ENCODE measurements at regions not wholly inside any gene's neighbourhood (a gene's known extent, or its start where the extent isn't known, plus 50 kb on each side); places are given as distances from the start of the nearest gene placed in this dataset.

DNA sequence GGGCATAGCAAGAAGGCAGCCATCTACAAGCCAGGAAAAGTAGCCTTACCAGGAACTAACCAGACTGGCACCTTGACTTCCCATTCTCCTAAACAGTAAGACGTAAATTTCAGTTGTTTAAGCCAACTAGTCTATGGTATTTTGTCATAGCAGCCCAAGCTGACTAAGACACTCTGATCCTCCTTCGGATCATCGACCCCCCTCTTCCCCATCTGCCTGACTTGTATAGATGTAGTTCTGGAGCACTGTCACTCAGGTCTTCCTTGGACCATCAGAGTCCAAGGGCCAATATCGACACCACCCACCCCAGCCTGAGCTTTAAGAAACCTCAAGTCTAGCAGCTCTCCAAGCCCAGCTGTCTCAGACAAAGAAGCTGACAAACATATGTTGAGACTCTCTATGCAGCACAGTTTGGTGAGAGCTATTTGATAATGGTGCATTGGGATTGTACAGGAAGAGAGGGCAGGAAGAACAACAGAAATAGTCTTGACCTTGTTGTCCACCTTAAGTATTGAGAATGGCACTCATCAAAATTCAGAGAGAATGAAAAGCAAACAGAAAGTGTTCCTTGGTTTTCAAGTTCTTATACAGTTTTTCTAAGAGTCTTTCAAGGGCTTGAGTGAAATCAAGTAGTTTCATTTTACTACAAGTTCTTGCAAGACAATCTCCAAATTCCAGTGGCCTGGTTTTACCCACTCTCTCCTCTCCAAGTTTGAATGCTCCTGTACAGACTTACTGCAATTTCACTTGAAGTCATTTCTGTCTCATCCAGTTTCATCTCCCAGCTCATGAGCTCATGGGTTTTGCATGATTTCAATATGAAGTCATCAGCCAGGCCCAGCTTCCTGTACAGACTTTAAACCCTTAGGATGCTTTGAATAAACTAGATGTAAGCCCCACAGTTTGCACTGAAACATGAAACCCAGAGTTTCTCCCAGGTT lies 122.3 kb upstream of the RAI14 start:
- no peak overlapping the region for H3K4me3 ChIP-seq (ENCODE audit: low read length)
- no peak for TF ChIP-seq ZNF274 (IDR thresholded peaks at IDR 0.05; ENCODE audit: low read depth, low read length)

GRCh38 chr5:34534523-34535103 lies 121.5 kb upstream of the RAI14 start:
- no peak for TF ChIP-seq ZNF274 (IDR thresholded peaks at IDR 0.05; ENCODE audit: low read depth, low read length)
- H3K4me3 ChIP-seq (ENCODE audit: low read length), result no peak overlapping the region

DNA sequence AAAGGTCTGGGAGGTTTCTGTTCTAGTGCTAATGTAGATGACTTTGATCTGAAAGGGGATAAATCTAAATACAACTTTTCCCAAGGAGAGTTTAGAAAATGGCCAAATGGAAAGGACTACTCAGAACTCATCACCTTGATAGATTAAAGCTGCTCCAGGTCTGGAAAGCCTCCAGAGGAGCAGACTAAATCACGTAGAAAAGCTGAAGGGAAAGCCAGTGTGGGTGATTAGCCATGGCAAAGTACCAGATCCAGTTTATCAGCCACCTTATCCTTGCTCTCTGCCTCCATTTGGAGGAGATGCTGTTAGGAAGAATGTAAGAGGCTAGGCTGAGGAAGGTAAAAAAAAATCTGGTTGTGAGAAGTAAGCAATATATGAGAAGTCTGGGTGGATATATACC lies 120.7 kb upstream of the RAI14 start:
- H3K4me3 ChIP-seq (ENCODE audit: low read length), result no peak overlapping the region
- no peak for TF ChIP-seq ZNF274 (IDR thresholded peaks at IDR 0.05; ENCODE audit: low read depth, low read length)

- TF ChIP-seq ZNF274 (IDR thresholded peaks at IDR 0.05; ENCODE audit: low read depth, low read length), result no peak
- H3K4me3 ChIP-seq (ENCODE audit: low read length), result no peak overlapping the region
Measured at GRCh38 chr5:34535944-34536623, 120.0 kb upstream of the RAI14 start.

DNA sequence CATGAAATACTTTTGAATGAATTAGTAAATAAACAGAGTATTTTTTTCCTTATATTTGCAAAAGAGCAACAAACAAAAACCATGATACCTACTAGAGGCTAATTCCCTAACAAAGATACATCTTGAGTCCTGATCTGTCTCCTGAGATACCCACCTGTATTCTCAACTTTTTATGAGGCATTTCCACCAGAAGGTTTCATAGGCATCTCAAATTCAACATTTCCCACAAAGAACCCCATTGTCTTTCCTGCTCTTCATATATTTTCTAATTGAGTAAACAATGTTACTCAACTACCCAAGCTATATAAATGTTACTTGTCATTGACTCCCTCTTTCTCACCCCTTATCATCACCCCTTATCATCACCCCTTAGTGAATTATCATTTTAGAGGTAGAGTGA lies 119.4 kb upstream of the RAI14 start:
- TF ChIP-seq ZNF274 (IDR thresholded peaks at IDR 0.05; ENCODE audit: low read depth, low read length), result no peak

GRCh38 chr5:34538026-34538672 lies 118.0 kb upstream of the RAI14 start:
- no peak overlapping the region for H3K4me3 ChIP-seq (ENCODE audit: low read length)
- TF ChIP-seq ZNF274 (IDR thresholded peaks at IDR 0.05; ENCODE audit: low read depth, low read length), result no peak

More for the DNA sequence above, 119.4 kb upstream of the RAI14 start:
- H3K4me3 ChIP-seq (ENCODE audit: low read length), result no peak overlapping the region

GRCh38 chr5:34539183-34539582 lies 116.9 kb upstream of the RAI14 start:
- TF ChIP-seq ZNF274 (IDR thresholded peaks at IDR 0.05; ENCODE audit: low read depth, low read length), result no peak
- no peak overlapping the region for H3K4me3 ChIP-seq (ENCODE audit: low read length)

- H3K4me3 ChIP-seq (ENCODE audit: low read length), result no peak overlapping the region
- no peak for TF ChIP-seq ZNF274 (IDR thresholded peaks at IDR 0.05; ENCODE audit: low read depth, low read length)
Measured at GRCh38 chr5:34541067-34541466, 115.1 kb upstream of the RAI14 start.

DNA sequence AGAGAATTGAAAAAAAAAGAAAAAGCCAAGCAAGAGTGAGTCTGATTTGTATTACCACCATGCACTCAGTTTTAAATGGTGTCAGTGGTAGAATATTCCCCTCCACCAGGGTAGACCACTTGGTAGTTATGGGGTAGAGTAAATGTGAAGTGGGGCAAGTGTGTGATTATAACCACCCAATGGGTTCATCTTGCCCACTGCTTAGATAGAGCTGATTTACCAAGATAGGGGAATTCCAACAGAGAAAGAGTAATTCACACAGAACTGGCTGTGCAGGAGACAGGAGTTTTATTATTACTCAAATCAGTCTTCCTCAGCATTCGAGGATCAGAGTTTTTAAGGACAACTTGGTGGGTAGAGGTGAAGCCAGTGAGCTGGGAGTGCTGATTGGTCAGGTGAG lies 113.3 kb upstream of the RAI14 start:
- H3K4me3 ChIP-seq (ENCODE audit: low read length), result no peak overlapping the region
- no peak for TF ChIP-seq ZNF274 (IDR thresholded peaks at IDR 0.05; ENCODE audit: low read depth, low read length)

GRCh38 chr5:34543687-34544086 lies 112.4 kb upstream of the RAI14 start:
- no peak overlapping the region for H3K4me3 ChIP-seq (ENCODE audit: low read length)
- no peak for TF ChIP-seq ZNF274 (IDR thresholded peaks at IDR 0.05; ENCODE audit: low read depth, low read length)

DNA sequence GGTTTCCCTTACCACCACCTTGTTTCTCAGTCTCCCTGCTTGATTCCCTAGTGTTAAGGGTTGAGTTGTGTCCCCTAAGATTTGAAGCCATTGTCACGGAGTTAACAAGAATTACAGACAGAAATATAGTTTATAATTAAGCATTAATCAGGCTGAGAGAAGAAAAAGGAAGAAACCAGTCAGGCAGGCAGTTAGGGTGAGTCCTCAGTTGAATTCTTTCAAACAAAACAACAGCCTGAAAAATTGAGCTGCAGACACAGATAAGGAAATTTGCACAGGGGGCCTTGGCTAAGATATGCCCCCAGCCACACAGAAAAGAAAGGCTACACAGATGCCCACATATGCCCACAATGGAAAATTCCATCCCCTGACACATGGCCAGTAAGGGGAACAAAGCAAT lies 111.7 kb upstream of the RAI14 start:
- no peak overlapping the region for H3K4me3 ChIP-seq (ENCODE audit: low read length)
- TF ChIP-seq ZNF274 (IDR thresholded peaks at IDR 0.05; ENCODE audit: low read depth, low read length), result no peak

DNA sequence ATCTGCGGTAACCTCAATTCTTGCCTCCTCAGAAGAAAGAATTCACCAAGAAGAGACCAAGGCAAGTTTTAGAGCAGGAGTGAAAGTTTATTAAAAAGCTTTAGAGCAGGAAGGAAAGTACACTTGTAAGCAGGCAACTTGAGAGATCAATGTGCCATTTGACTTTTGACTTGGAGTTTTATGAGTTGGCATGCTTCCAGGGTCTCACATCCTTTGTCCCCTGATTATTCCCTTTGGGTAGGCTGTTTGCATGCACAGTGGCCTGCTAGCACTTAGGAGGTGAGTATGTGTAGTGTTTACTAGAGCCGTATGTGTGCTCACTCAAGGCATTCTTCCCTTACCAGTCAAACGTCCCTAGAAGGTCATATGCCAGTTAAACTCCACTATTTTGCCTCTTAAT lies 111.0 kb upstream of the RAI14 start:
- no peak overlapping the region for H3K4me3 ChIP-seq (ENCODE audit: low read length)
- TF ChIP-seq ZNF274 (IDR thresholded peaks at IDR 0.05; ENCODE audit: low read depth, low read length), result no peak

- TF ChIP-seq ZNF274 (IDR thresholded peaks at IDR 0.05; ENCODE audit: low read depth, low read length), result no peak
Measured at GRCh38 chr5:34545626-34546025, 110.5 kb upstream of the RAI14 start.

More at GRCh38 chr5:34545626-34546025, 110.5 kb upstream of the RAI14 start:
- no peak overlapping the region for H3K4me3 ChIP-seq (ENCODE audit: low read length)
